Neural crest cell (in vitro differentiated cells): ENCODE measurements at regions not wholly inside any gene's neighbourhood (a gene's known extent, or its start where the extent isn't known, plus 50 kb on each side); places are given as distances from the start of the nearest gene placed in this dataset.

ENCODE experiments used
- DNase-seq: peaks from one replicate; pipeline ENCODE4 v3.0.0; 2021; ENCODE audit warnings: low read depth, mixed read lengths, low spot score
- H3K27ac Mint-ChIP-seq: one replicate; pipeline ENCODE4 v1.8.0; 2021; ENCODE audit warnings: mild to moderate bottlenecking, mixed read lengths; ENCODE audit not compliant: unreplicated experiment
- H3K27me3 Mint-ChIP-seq: 2 replicates; pipeline ENCODE4 v1.8.0; 2021; ENCODE audit warnings: low read depth, mild to moderate bottlenecking, mixed read lengths
- H3K36me3 Mint-ChIP-seq: 2 replicates; pipeline ENCODE4 v1.8.0; 2021; ENCODE audit warnings: low read depth, mild to moderate bottlenecking, mixed read lengths
- H3K4me1 Mint-ChIP-seq: 2 replicates; pipeline ENCODE4 v1.8.0; 2021; ENCODE audit warnings: mixed read lengths
- H3K4me3 Mint-ChIP-seq: one replicate; pipeline ENCODE4 v1.8.0; 2021; ENCODE audit warnings: mild to moderate bottlenecking, mixed read lengths
- H3K9me3 Mint-ChIP-seq: 2 replicates; pipeline ENCODE4 v1.8.0; 2021; ENCODE audit warnings: mixed read lengths
- TF ChIP-seq, protein P1 (sequence below): fragments of 200-600 bp; sonication (generic); conservative IDR thresholded peaks from 2 replicates; pipeline ENCODE4 v1.5.0; 2021; ENCODE audit warnings: antibody characterized with exemption, mild to moderate bottlenecking

DNA sequence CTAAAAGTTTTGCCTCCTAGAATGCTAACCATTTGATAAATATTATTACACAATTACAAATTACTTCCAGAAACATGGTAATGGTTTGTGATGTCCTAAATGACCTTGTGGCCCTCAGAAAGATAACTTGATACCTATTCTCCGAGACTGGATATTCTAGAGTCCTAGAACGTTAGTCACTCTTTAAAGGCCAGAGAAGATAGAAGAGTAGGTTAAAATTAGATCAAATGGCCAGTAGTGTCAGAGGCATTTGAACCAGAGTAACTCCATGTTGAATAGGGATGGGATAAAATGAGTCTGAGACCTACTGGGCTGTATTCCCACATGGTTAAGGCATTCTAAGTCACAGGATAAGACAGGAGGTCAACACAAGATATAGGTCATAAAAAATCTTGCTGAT is 96.6 kb upstream of the ADAMTS20 start:
- Mint-ChIP-seq H3K4me1 (no peaks in the 10 kb centered on the region), H3K27me3 (no peaks in the 10 kb centered on the region), H3K27ac (no peak overlapping the region), H3K9me3 (no peaks in the 10 kb centered on the region), H3K4me3 (no peak overlapping the region), H3K36me3 (no peaks in the 10 kb centered on the region)
- TF ChIP-seq, protein P1, sequence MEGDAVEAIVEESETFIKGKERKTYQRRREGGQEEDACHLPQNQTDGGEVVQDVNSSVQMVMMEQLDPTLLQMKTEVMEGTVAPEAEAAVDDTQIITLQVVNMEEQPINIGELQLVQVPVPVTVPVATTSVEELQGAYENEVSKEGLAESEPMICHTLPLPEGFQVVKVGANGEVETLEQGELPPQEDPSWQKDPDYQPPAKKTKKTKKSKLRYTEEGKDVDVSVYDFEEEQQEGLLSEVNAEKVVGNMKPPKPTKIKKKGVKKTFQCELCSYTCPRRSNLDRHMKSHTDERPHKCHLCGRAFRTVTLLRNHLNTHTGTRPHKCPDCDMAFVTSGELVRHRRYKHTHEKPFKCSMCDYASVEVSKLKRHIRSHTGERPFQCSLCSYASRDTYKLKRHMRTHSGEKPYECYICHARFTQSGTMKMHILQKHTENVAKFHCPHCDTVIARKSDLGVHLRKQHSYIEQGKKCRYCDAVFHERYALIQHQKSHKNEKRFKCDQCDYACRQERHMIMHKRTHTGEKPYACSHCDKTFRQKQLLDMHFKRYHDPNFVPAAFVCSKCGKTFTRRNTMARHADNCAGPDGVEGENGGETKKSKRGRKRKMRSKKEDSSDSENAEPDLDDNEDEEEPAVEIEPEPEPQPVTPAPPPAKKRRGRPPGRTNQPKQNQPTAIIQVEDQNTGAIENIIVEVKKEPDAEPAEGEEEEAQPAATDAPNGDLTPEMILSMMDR: no peak
- DNase-seq: no peak

DNA sequence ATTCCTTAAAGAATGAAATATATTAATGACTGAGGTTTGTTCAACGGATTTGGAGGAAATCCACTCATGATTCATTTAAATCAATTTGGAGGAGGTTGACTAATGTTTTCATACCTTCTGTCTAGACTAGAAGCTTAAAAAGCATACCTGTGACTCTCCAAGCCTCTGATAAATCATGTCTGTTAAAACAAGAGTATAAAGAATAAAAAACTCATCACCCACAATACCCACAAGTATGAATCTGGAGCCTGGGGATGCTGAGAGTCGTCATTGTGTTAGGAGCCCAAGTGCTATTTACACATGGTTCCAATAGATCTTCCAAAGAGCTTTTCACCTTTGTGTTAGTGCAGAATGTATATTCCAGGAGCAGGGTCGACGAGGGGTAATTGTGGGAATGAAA is 86.8 kb upstream of the ADAMTS20 start:
- TF ChIP-seq, protein P1: no peak
- Mint-ChIP-seq H3K27ac (no peak overlapping the region), H3K9me3 (peaks cover 4% of the 10 kb centered on the region), H3K27me3 (no peaks in the 10 kb centered on the region), H3K36me3 (no peaks in the 10 kb centered on the region), H3K4me1 (no peaks in the 10 kb centered on the region), H3K4me3 (no peak overlapping the region)
- no peak for DNase-seq

DNA sequence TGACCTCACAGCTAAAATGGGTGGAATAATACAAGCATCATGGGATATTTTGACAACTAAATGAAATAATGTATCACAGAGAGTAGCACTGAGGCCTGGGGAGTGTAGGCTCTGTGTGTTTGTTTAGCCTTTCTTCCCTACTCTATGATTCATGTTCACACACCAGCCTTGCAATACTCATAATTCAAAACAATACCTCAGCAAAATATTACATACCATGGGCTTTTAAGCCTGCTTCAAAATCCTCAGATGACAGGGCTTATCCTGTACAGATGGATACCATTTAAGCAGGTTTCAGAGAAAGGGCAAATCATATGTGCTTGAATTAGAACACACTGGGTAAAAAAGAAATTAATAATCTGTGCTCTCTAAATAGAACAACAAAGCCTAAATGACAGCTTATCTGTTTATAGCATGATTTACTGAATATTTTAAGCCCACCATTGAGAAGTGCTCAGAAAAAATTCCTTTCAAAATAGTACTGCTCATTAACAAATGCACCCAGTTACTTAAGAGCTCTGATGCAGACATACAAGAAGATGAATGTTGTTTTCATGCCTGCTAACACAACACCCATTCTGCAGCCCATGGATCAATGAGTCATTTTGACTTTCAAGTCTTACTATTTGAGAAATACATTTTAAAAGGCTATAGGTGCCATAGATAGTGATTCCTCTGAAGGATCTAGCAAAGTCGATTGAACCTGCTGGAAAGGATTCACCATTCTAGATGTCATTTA is 84.9 kb upstream of the ADAMTS20 start:
- Mint-ChIP-seq H3K36me3 (no peaks in the 10 kb centered on the region), H3K4me3 (no peak overlapping the region), H3K4me1 (no peaks in the 10 kb centered on the region), H3K27ac (no peak overlapping the region), H3K9me3 (peaks cover 4% of the 10 kb centered on the region), H3K27me3 (no peaks in the 10 kb centered on the region)
- DNase-seq: no peak
- TF ChIP-seq, protein P1: no peak

DNA sequence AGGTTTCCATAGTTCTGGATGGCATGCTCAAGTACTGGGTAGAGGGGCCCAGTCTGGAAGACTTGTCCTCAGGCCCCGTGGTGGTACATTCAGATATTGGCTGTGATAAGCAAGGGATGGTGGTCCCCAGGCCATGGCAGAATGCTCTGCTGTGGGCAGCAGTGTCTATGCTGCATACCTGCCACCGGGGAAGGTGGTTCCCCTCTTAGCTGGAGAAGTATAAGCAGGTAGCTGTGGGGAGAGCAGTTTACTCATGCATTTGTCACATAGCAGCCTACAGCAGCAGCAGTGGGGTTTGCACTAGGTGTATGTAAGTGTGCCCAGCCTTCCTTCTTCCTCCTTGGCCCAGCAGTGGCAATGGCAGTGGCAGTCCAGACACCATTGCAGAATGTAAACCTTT is 69.3 kb upstream of the ADAMTS20 start:
- H3K9me3 Mint-ChIP-seq: peaks cover 3% of the 10 kb centered on the region
- no peaks in the 10 kb centered on the region for H3K36me3 Mint-ChIP-seq
- no peak for DNase-seq
- H3K27ac Mint-ChIP-seq: no peak overlapping the region
- TF ChIP-seq, protein P1: no peak
- H3K4me1 Mint-ChIP-seq: no peaks in the 10 kb centered on the region
- H3K4me3 Mint-ChIP-seq: no peak overlapping the region
- no peaks in the 10 kb centered on the region for H3K27me3 Mint-ChIP-seq

DNA sequence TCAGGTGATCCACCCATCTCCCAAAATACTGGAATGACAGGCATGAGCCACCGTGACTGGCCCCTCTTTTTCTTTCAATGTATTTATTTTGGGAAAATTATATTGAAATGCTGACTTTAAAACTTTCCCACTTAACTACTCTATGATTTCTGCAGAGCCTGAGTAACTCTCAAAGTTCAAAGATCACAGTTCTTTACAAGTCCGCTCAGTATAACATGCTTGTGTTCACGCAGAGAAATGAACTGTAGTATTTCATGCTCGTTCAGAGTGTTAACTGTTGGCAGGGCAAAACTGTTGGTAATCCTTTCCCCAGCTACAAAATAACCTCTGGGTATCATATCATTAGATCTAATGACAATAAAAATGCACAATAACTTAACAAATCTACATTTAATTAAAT is 50.7 kb upstream of the ADAMTS20 start:
- TF ChIP-seq, protein P1: no peak
- DNase-seq: no peak
- Mint-ChIP-seq H3K4me1 (no peaks in the 10 kb centered on the region), H3K36me3 (no peaks in the 10 kb centered on the region), H3K27ac (no peak overlapping the region), H3K4me3 (no peak overlapping the region), H3K9me3 (peaks cover 3% of the 10 kb centered on the region), H3K27me3 (no peaks in the 10 kb centered on the region)
